Ectodermal cell (in vitro differentiated cells): ENCODE measurements at regions not wholly inside any gene's neighbourhood (a gene's known extent, or its start where the extent isn't known, plus 50 kb on each side); places are given as distances from the start of the nearest gene placed in this dataset.

ENCODE experiments used
- H3K27ac ChIP-seq: 2 replicates; pipeline ENCODE4 v1.7.0; 2013; ENCODE audit warnings: mild to moderate bottlenecking, low read depth, low read length; ENCODE audit not compliant: insufficient read depth, poor library complexity, severe bottlenecking
- H3K27me3 ChIP-seq: 2 replicates; pipeline ENCODE4 v1.7.0; 2013; ENCODE audit warnings: mild to moderate bottlenecking, low read length; ENCODE audit not compliant: insufficient read depth, control insufficient read depth, poor library complexity, severe bottlenecking
- H3K36me3 ChIP-seq: one replicate; pipeline ENCODE4 v1.7.0; 2013; ENCODE audit warnings: low read length; ENCODE audit not compliant: control insufficient read depth, insufficient read depth
- H3K4me1 ChIP-seq: one replicate; pipeline ENCODE4 v1.7.0; 2013; ENCODE audit warnings: low read length; ENCODE audit not compliant: control insufficient read depth, insufficient read depth
- H3K4me3 ChIP-seq: 2 replicates; pipeline ENCODE4 v1.7.0; 2013; ENCODE audit warnings: low read depth, low read length, control low read depth; ENCODE audit not compliant: insufficient read depth
- H3K9me3 ChIP-seq: 2 replicates; pipeline ENCODE4 v1.7.0; 2013; ENCODE audit warnings: mild to moderate bottlenecking, low read length, moderate library complexity; ENCODE audit not compliant: control insufficient read depth
- WGBS, 2 experiments: methylation state at CpG; one replicate each; pipeline ENCODE4 v1.1.7; 2013; ENCODE audit warnings: missing lambda C conversion rate in 2 of 2; 5-methylcytosine and 5-hydroxymethylcytosine counted together

- Histone ChIP-seq H3K27ac (no peak overlapping the region), H3K9me3 (no peaks in the 10 kb centered on the region), H3K36me3 (no peaks in the 10 kb centered on the region), H3K27me3 (no peaks in the 10 kb centered on the region), H3K4me1 (no peaks in the 10 kb centered on the region), H3K4me3 (no peak overlapping the region)
- 92 to 93% methylated on average over 5 to 7 of the region's 7 CpGs for WGBS, 2 experiments
These were observed 142.0 kb downstream of the PTPN20 start for GRCh38 chr10:47053081-47053798.

- Histone ChIP-seq H3K36me3 (no peaks in the 10 kb centered on the region), H3K4me3 (no peak overlapping the region), H3K27ac (no peak overlapping the region), H3K27me3 (no peaks in the 10 kb centered on the region), H3K4me1 (no peaks in the 10 kb centered on the region), H3K9me3 (no peaks in the 10 kb centered on the region)
- 95% methylated on average over 2 of the region's 2 CpGs for WGBS, 2 experiments
These were observed 143.7 kb downstream of the PTPN20 start for GRCh38 chr10:47054974-47055373.

GRCh38 chr10:47055386-47056246 is 144.4 kb downstream of the PTPN20 start:
- no peaks in the 10 kb centered on the region for H3K27me3 ChIP-seq
- no peak overlapping the region for H3K27ac ChIP-seq
- no peak overlapping the region for H3K4me3 ChIP-seq
- WGBS, 2 experiments, result 88 to 89% methylated on average over 10 of the region's 10 CpGs
- H3K9me3 ChIP-seq, result no peaks in the 10 kb centered on the region
- no peaks in the 10 kb centered on the region for H3K36me3 ChIP-seq
- no peaks in the 10 kb centered on the region for H3K4me1 ChIP-seq

GRCh38 chr10:47056247-47056510 is 145.0 kb downstream of the PTPN20 start:
- no peak overlapping the region for H3K27ac ChIP-seq
- WGBS, 2 experiments, result 87 to 94% methylated on average over 1 of the region's 1 CpG
- no peaks in the 10 kb centered on the region for H3K9me3 ChIP-seq
- no peaks in the 10 kb centered on the region for H3K36me3 ChIP-seq
- no peaks in the 10 kb centered on the region for H3K27me3 ChIP-seq
- H3K4me3 ChIP-seq, result no peak overlapping the region
- no peaks in the 10 kb centered on the region for H3K4me1 ChIP-seq

GRCh38 chr10:47057471-47057870 is 146.2 kb downstream of the PTPN20 start:
- Histone ChIP-seq H3K27ac (no peak overlapping the region), H3K4me3 (no peak overlapping the region), H3K9me3 (no peaks in the 10 kb centered on the region), H3K27me3 (no peaks in the 10 kb centered on the region), H3K36me3 (no peaks in the 10 kb centered on the region), H3K4me1 (no peaks in the 10 kb centered on the region)
- WGBS, 2 experiments, result 91 to 92% methylated on average over 6 of the region's 6 CpGs

GRCh38 chr10:47058032-47058702 is 146.9 kb downstream of the PTPN20 start:
- Histone ChIP-seq H3K9me3 (no peaks in the 10 kb centered on the region), H3K36me3 (no peaks in the 10 kb centered on the region), H3K27me3 (no peaks in the 10 kb centered on the region), H3K27ac (no peak overlapping the region), H3K4me1 (no peaks in the 10 kb centered on the region), H3K4me3 (no peak overlapping the region)
- WGBS, 2 experiments, result 92 to 93% methylated on average over 9 of the region's 9 CpGs

- Histone ChIP-seq H3K27ac (no peak overlapping the region), H3K9me3 (no peaks in the 10 kb centered on the region), H3K4me1 (no peaks in the 10 kb centered on the region), H3K36me3 (no peaks in the 10 kb centered on the region), H3K4me3 (no peak overlapping the region), H3K27me3 (no peaks in the 10 kb centered on the region)
- 95 to 96% methylated on average over 11 of the region's 11 CpGs for WGBS, 2 experiments
These were observed 147.7 kb downstream of the PTPN20 start for GRCh38 chr10:47058961-47059391.

GRCh38 chr10:47059606-47060311 is 148.5 kb downstream of the PTPN20 start:
- no peak overlapping the region for H3K4me3 ChIP-seq
- no peak overlapping the region for H3K27ac ChIP-seq
- no peaks in the 10 kb centered on the region for H3K27me3 ChIP-seq
- no peaks in the 10 kb centered on the region for H3K36me3 ChIP-seq
- no peaks in the 10 kb centered on the region for H3K9me3 ChIP-seq
- WGBS, 2 experiments, result 93 to 94% methylated on average over 15 of the region's 15 CpGs
- H3K4me1 ChIP-seq, result no peaks in the 10 kb centered on the region

GRCh38 chr10:47060356-47060755 is 149.1 kb downstream of the PTPN20 start:
- Histone ChIP-seq H3K9me3 (no peaks in the 10 kb centered on the region), H3K36me3 (no peaks in the 10 kb centered on the region), H3K27me3 (no peaks in the 10 kb centered on the region), H3K4me3 (no peak overlapping the region), H3K4me1 (no peaks in the 10 kb centered on the region), H3K27ac (no peak overlapping the region)
- WGBS, 2 experiments, result 97% methylated on average over 5 of the region's 5 CpGs
